AG04449 (cell line): ENCODE measurements at regions not wholly inside any gene's neighbourhood (a gene's known extent, or its start where the extent isn't known, plus 50 kb on each side); places are given as distances from the start of the nearest gene placed in this dataset.

ENCODE experiments used
- CTCF ChIA-PET: fragments of 350-600 bp; formaldehyde crosslinking; extraction: SDS; loops from one replicate; lab custom pipeline; 2021; ENCODE audit warnings: antibody characterized with exemption; lab: Yijun Ruan, JAX
- POLR2A ChIA-PET: fragments of 400-600, 350-600 bp; formaldehyde crosslinking; extraction: SDS; loops from one replicate; lab custom pipeline; 2020; ENCODE audit warnings: antibody characterized with exemption, inconsistent platforms; lab: Yijun Ruan, JAX
- DNase-seq: peaks from one replicate; pipeline ENCODE4 v3.0.0-alpha.2; 2010; ENCODE audit warnings: low read depth, low spot score
- H3K4me3 ChIP-seq: 2 replicates; pipeline ENCODE4 v1.5.1; 2011; ENCODE audit warnings: low read depth, mild to moderate bottlenecking, control low read depth, low read length
- TF ChIP-seq, protein P1 (sequence below): IDR thresholded peaks from one replicate; pipeline ENCODE4 v1.5.1; 2011; ENCODE audit warnings: mild to moderate bottlenecking, moderate library complexity, low read length, control low read depth, inconsistent platforms; ENCODE audit not compliant: insufficient read depth; ENCODE audit errors: missing control alignments

DNA sequence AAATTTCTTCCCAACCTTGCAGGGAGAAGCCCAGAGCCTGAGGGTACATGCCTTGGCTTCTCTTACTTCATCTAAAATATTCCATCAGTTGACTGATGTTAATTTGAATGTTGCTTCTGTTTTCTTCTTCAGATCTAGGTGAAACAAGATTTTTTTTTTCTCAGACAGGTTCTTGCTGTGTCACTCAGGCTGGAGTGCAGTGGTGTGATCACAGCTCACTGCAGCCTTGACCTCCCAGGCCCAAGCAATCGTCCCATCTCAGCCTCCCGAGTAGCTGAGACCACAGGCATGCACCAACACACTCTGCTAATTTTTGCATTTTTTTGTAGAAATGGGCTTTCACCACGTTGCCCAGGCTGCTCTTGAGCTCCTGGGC is 62.1 kb upstream of the KLF3 start:
- no peak for DNase-seq
- ChIA-PET CTCF (no interaction called here), POLR2A (no interaction called here)
- H3K4me3 ChIP-seq, result no peak overlapping the region
- TF ChIP-seq, protein P1, sequence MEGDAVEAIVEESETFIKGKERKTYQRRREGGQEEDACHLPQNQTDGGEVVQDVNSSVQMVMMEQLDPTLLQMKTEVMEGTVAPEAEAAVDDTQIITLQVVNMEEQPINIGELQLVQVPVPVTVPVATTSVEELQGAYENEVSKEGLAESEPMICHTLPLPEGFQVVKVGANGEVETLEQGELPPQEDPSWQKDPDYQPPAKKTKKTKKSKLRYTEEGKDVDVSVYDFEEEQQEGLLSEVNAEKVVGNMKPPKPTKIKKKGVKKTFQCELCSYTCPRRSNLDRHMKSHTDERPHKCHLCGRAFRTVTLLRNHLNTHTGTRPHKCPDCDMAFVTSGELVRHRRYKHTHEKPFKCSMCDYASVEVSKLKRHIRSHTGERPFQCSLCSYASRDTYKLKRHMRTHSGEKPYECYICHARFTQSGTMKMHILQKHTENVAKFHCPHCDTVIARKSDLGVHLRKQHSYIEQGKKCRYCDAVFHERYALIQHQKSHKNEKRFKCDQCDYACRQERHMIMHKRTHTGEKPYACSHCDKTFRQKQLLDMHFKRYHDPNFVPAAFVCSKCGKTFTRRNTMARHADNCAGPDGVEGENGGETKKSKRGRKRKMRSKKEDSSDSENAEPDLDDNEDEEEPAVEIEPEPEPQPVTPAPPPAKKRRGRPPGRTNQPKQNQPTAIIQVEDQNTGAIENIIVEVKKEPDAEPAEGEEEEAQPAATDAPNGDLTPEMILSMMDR, result no peak

DNA sequence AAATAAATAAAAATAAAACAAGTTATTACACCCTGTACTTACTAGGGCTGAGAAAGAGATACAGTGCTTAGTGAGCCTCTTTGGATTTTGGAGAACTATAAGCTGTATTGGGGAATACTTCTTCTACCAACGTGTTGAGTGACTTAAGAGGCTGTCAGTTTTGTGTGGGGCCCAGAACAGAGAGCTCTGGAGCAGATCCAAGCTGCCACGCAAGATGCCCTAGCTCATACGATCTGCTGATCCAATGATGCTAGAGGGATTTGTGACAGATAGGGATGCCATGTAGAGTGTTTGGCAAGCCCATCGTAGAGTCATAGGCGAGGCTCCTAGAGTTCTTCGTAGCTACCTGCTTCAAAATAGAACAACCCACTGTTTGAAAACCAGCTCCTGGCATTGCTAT is 60.3 kb upstream of the KLF3 start:
- H3K4me3 ChIP-seq, result no peak overlapping the region
- TF ChIP-seq, protein P1, result no peak
- CTCF ChIA-PET, result interaction anchor here (1.1 to 1.5 kb wide), 3 partner anchors 11 to 284 kb away, joined by 3 to 4 read pairs (median 3); no protein-coding TSS in a partner anchor
- DNase-seq, result no peak
- POLR2A ChIA-PET, result no interaction called here

DNA sequence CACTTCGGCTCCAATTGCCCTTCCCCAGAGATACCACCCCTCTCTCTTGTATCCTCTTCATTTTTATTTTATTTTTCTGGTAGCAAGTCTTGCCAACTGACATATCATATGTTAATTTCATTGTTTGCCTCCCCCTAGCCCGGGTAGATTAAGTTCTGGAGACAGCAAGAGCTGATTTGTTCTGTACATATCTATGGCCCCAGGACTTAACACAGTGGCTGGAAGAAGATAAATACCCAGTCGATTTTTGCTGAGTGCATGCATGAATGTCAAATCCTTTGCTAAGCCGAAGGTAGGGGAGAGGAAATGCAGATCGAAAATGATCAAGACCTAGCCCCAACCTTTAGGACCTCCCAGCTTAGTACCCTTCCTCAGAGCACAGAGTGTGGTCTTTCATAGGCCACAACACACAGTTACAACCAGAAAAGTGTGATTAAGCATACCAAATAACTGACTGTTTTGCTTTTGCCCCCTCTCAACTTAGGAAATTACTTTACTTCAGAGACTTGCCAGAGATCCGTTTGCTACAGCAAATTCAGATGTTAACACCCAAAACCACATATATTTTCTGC is 58.7 kb upstream of the KLF3 start:
- TF ChIP-seq, protein P1, result no peak
- ChIA-PET CTCF (no interaction called here), POLR2A (no interaction called here)
- no peak for DNase-seq
- no peak overlapping the region for H3K4me3 ChIP-seq

DNA sequence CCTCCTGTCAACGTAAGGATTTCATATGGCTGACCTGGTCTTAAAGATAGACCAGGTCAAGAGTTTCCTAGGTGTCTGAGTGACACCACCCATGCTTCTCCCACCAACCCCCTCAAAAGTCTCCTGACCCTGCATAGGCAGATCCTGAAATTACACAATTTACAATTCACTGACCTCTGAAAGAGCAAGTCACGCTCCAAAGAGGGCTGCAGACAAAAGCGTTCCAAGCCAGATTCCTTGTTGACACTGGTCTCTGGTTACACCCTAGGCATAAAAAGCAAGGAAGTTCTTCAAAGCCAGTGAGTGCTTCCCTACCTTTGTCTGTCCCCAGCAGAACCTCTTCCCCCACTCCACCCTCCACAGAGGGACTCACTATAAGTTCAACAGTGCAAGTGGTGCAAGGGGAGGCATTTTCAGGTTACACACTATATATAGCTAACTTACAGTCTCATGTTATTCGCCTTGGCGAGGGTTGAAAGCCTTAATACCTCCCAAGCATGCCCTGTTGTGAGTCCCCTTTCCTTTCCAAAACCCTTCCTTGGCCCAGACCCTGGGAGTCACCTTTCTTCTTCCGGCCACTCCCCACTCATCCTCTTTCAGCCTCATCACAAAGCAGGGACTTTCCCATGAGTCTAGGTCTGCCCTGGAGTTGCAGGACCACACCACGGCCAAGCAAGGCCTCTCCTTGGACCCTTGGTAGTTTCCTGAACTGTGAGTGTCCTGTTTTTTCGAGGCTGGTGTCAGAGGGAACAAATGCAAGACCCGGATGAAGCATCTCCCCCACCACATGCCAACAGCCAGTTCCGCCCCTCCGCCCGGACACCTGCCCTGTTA is 58.0 kb upstream of the KLF3 start:
- ChIA-PET POLR2A (no interaction called here), CTCF (no interaction called here)
- TF ChIP-seq, protein P1, result no peak
- no peak overlapping the region for H3K4me3 ChIP-seq
- no peak for DNase-seq

DNA sequence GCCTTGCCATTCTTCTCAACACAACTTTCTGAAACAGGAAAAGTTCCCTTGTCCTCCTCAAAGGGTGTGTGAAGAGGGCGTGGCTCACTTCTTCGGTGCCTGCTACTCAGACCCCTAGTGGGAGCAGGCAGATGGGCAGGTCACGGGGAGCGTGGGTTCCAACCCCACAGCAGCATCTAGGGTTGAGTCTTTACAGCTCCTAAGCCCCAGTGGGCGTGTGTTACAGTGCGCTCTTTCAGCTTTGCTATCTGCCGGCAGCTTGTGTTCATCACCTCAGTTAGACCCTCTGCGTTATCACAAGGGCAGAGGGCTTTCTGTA is 57.5 kb upstream of the KLF3 start:
- ChIA-PET POLR2A (no interaction called here), CTCF (no interaction called here)
- TF ChIP-seq, protein P1, result no peak
- no peak for DNase-seq
- H3K4me3 ChIP-seq, result no peak overlapping the region

DNA sequence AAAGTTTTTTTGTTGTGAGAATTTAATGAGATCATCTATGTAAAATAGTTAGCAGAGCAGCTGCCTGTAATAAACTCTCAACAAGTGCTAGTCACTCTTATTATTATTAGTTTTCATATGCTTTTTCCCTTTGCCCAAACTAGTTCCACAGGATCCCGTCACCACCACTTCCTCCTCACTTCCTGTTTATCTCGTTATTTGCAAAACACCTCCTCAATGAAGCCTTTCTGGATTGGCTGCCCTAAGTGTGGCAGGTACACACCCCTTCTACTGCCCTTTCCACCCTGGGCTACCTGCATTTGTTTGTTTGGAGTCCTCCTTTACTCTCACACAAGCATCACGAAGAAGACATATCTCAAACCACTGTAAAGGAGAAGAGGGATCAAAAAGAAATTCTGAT is 54.4 kb upstream of the KLF3 start:
- ChIA-PET CTCF (no interaction called here), POLR2A (no interaction called here)
- TF ChIP-seq, protein P1, result no peak

More for the DNA sequence above, 54.4 kb upstream of the KLF3 start:
- H3K4me3 ChIP-seq, result no peak overlapping the region
- no peak for DNase-seq
